ENCODE measurements at regions not wholly inside any gene's neighbourhood (a gene's known extent, or its start where the extent isn't known, plus 50 kb on each side); places are given as distances from the start of the nearest gene placed in this dataset.

DNA sequence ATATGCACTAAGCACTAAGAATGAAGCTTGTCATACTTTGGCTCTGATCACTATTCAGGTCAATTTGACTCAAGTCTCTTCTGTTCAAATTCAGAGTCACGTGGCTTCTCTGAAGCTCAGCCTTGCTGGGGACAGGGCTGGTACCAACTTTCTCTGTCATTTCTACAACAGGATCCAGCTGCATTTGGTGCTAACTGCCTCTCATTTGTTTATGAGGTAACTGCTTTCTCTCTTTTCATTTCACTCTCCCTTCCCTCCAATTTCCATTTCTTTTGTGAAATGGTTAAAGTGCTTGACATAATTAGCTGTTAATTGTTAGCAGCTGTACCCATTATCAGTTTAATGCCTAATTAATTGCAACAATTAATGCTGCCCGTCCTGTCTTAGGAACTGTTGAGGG is 259.7 kb upstream of the PLET1 start:
- H3K79me2 ChIP-seq (ENCODE audit: insufficient read depth, low read length), result no peaks in the 10 kb centered on the region
- no peaks in the 10 kb centered on the region for H3K27me3 ChIP-seq (ENCODE audit: control insufficient read depth in 2 of 2, insufficient read depth in 2 of 2, low read length in 2 of 2)
- peaks cover 39% of the 10 kb centered on the region for H3K4me1 Mint-ChIP-seq
- intact Hi-C loops (cut with micrococcal nuclease), result no loop called here
- no peak overlapping the region for H3K27ac Mint-ChIP-seq
- no peaks in the 10 kb centered on the region for H3K9me3 ChIP-seq (replicated peaks in 1 of 2; ENCODE audit: control insufficient read depth in 1 of 2, insufficient read depth in 1 of 2, low read length in 2 of 2)
- H3K36me3 ChIP-seq (replicated peaks in 1 of 2; ENCODE audit: control insufficient read depth in 1 of 2, insufficient read depth in 2 of 2, low read length in 2 of 2), result no peaks in the 10 kb centered on the region
- WGBS (ENCODE audit: insufficient coverage), result 57% methylated on average over 1 of the region's 2 CpGs
- H3K9me3 Mint-ChIP-seq, result peaks cover 0 to 6% (median 0%) of the 10 kb centered on the region in 7 donors
- H3K4me3 ChIP-seq (replicated peaks in 1 of 3; ENCODE audit: low read depth in 2 of 3, low read length in 3 of 3), result no peak overlapping the region
- TF ChIP-seq, protein P1, sequence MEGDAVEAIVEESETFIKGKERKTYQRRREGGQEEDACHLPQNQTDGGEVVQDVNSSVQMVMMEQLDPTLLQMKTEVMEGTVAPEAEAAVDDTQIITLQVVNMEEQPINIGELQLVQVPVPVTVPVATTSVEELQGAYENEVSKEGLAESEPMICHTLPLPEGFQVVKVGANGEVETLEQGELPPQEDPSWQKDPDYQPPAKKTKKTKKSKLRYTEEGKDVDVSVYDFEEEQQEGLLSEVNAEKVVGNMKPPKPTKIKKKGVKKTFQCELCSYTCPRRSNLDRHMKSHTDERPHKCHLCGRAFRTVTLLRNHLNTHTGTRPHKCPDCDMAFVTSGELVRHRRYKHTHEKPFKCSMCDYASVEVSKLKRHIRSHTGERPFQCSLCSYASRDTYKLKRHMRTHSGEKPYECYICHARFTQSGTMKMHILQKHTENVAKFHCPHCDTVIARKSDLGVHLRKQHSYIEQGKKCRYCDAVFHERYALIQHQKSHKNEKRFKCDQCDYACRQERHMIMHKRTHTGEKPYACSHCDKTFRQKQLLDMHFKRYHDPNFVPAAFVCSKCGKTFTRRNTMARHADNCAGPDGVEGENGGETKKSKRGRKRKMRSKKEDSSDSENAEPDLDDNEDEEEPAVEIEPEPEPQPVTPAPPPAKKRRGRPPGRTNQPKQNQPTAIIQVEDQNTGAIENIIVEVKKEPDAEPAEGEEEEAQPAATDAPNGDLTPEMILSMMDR (IDR thresholded peaks at IDR 0.05), result no peak
- H3K27ac ChIP-seq (ENCODE audit: low read depth in 1 of 2, low read length in 2 of 2), result no peak overlapping the region
- DNase-seq, result no peak
- H3K4me3 Mint-ChIP-seq, result no peak overlapping the region
- H3K4me2 ChIP-seq (replicated peaks; ENCODE audit: extremely low read depth, low read length, poor library complexity, severe bottlenecking), result no peak overlapping the region
- peaks cover 0 to 3% (median 0%) of the 10 kb centered on the region in 3 donors for H3K27me3 Mint-ChIP-seq (ENCODE audit: low read depth in 3 of 3)
- H4K20me1 ChIP-seq (ENCODE audit: insufficient read depth, low read length), result no peaks in the 10 kb centered on the region
- no peak overlapping the region for H3K9ac ChIP-seq (ENCODE audit: insufficient read depth, low read length, poor library complexity, severe bottlenecking)
- H2AFZ ChIP-seq (ENCODE audit: insufficient read depth, low read depth, low read length, poor library complexity, severe bottlenecking), result no peak overlapping the region
- no peaks in the 10 kb centered on the region for H3K36me3 Mint-ChIP-seq
- peaks cover 36 to 39% of the 10 kb centered on the region in 2 donors for H3K4me1 ChIP-seq (ENCODE audit: control insufficient read depth in 1 of 2, insufficient read depth in 2 of 2, low read length in 2 of 2)

DNA sequence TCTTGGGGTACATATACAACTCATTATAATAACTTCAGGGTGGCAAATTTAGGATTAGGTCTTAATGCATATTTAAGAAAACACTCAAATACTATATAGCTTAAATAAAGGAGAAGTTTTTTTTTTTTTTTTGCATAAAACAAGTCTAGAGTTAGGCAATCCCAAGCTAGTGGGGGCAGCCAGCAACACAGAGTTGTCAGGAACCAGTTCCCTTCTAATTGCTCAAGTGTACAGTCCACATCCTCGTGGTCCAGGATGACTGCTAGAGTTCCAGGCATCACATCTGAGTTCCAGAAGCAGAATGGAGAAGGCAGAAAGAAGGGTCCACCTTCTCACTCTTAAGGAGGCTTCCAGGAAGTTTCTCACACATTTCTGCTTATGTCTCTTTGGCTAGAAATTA is 261.9 kb upstream of the PLET1 start:
- no peak overlapping the region for H3K4me3 ChIP-seq (replicated peaks in 1 of 3; ENCODE audit: low read depth in 2 of 3, low read length in 3 of 3)
- H3K36me3 ChIP-seq (replicated peaks in 1 of 2; ENCODE audit: control insufficient read depth in 1 of 2, insufficient read depth in 2 of 2, low read length in 2 of 2), result no peaks in the 10 kb centered on the region
- peak in 2 of 3 donors; percentile 16 to 21 for DNase-seq
- H3K27me3 Mint-ChIP-seq (ENCODE audit: low read depth in 3 of 3), result no peaks in the 10 kb centered on the region
- H4K20me1 ChIP-seq (ENCODE audit: insufficient read depth, low read length), result no peaks in the 10 kb centered on the region
- H3K4me2 ChIP-seq (replicated peaks; ENCODE audit: extremely low read depth, low read length, poor library complexity, severe bottlenecking), result no peak overlapping the region
- no peaks in the 10 kb centered on the region for H3K9me3 ChIP-seq (replicated peaks in 1 of 2; ENCODE audit: control insufficient read depth in 1 of 2, insufficient read depth in 1 of 2, low read length in 2 of 2)
- H3K4me1 ChIP-seq (ENCODE audit: control insufficient read depth in 1 of 2, insufficient read depth in 2 of 2, low read length in 2 of 2), result peaks cover 58 to 61% of the 10 kb centered on the region in 2 donors
- intact Hi-C loops (cut with micrococcal nuclease), result no loop called here
- H3K9ac ChIP-seq (ENCODE audit: insufficient read depth, low read length, poor library complexity, severe bottlenecking), result no peak overlapping the region
- no peaks in the 10 kb centered on the region for H3K27me3 ChIP-seq (ENCODE audit: control insufficient read depth in 2 of 2, insufficient read depth in 2 of 2, low read length in 2 of 2)
- H2AFZ ChIP-seq (ENCODE audit: insufficient read depth, low read depth, low read length, poor library complexity, severe bottlenecking), result no peak overlapping the region
- H3K4me1 Mint-ChIP-seq, result peaks cover 60% of the 10 kb centered on the region
- H3K4me3 Mint-ChIP-seq, result no peak overlapping the region
- TF ChIP-seq, protein P1 (IDR thresholded peaks at IDR 0.05), result no peak
- peak overlapping the region in 2 of 7 donors; percentile 7 to 80 for H3K27ac Mint-ChIP-seq
- WGBS (ENCODE audit: insufficient coverage), result no CpG with 5 or more reads among the region's 1 CpG
- H3K36me3 Mint-ChIP-seq, result no peaks in the 10 kb centered on the region
- H3K27ac ChIP-seq (ENCODE audit: low read depth in 1 of 2, low read length in 2 of 2), result no peak overlapping the region
- peaks cover 0 to 6% (median 0%) of the 10 kb centered on the region in 7 donors for H3K9me3 Mint-ChIP-seq
- no peaks in the 10 kb centered on the region for H3K79me2 ChIP-seq (ENCODE audit: insufficient read depth, low read length)
